ENCODE measurements at regions not wholly inside any gene's neighbourhood (a gene's known extent, or its start where the extent isn't known, plus 50 kb on each side); places are given as distances from the start of the nearest gene placed in this dataset.

DNA sequence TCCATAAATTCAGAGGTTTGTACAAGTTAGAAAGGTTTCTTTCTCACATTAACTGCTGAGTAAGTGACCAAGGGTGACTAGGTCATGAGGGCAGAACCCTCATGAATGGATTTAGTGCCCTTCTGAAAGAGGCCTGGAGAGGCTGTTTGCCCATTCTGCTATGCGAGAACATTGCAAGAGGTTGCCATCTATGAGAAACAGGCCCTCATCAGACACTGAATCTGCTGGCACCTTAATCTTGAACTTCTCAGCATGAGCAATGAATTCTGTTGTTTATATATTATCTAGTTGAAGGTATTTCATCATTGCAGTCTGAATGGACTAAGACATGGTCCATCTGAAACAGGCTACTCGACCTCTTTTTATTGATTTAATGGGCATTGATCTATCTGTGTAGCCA lies 96.2 kb upstream of the GPRIN3 start:
- Mint-ChIP-seq H3K36me3 (no peaks in the 10 kb centered on the region), H3K9me3 (no peaks in the 10 kb centered on the region), H3K27me3 (ENCODE audit: insufficient read depth, low read depth) (no peaks in the 10 kb centered on the region), H3K4me1 (no peaks in the 10 kb centered on the region), H3K4me3 (no peak overlapping the region), H3K27ac (no peak overlapping the region)
- Histone ChIP-seq H3K4me3 (no peak overlapping the region), H3K9ac (no peak overlapping the region), H4K20me1 (ENCODE audit: low read depth) (no peaks in the 10 kb centered on the region), H3K27me3 (no peaks in the 10 kb centered on the region), H3F3A (ENCODE audit: low read depth) (no peaks in the 10 kb centered on the region), H3K4me1 (no peaks in the 10 kb centered on the region), H3K9me3 (ENCODE audit: low read depth) (no peaks in the 10 kb centered on the region), H3K27ac (no peak overlapping the region), H3K36me3 (no peaks in the 10 kb centered on the region), H3K79me2 (ENCODE audit: low read depth) (no peaks in the 10 kb centered on the region), H2AFZ (replicated peaks) (no peak overlapping the region), H3K4me2 (no peak overlapping the region)
- TF ChIP-seq EZH2phosphoT487 (IDR thresholded peaks at IDR 0.05): no peak
- no peak for TF ChIP-seq CTCF (IDR thresholded peaks at IDR 0.05)
- TF ChIP-seq EZH2 (IDR thresholded peaks at IDR 0.05): no peak
- no peak for DNase-seq (ENCODE audit: low spot score)

- Histone ChIP-seq H4K20me1 (ENCODE audit: low read depth) (no peaks in the 10 kb centered on the region), H3K4me2 (no peak overlapping the region), H3K4me1 (no peaks in the 10 kb centered on the region), H3K27ac (no peak overlapping the region), H3F3A (ENCODE audit: low read depth) (no peaks in the 10 kb centered on the region), H3K27me3 (no peaks in the 10 kb centered on the region), H2AFZ (replicated peaks) (no peak overlapping the region), H3K9me3 (ENCODE audit: low read depth) (no peaks in the 10 kb centered on the region), H3K4me3 (no peak overlapping the region), H3K36me3 (no peaks in the 10 kb centered on the region), H3K9ac (no peak overlapping the region), H3K79me2 (ENCODE audit: low read depth) (no peaks in the 10 kb centered on the region)
- Mint-ChIP-seq H3K27me3 (ENCODE audit: insufficient read depth, low read depth) (no peaks in the 10 kb centered on the region), H3K4me3 (no peak overlapping the region), H3K4me1 (no peaks in the 10 kb centered on the region), H3K36me3 (no peaks in the 10 kb centered on the region), H3K9me3 (no peaks in the 10 kb centered on the region), H3K27ac (no peak overlapping the region)
- no peak for DNase-seq (ENCODE audit: low spot score)
- no peak for TF ChIP-seq CTCF (IDR thresholded peaks at IDR 0.05)
- no peak for TF ChIP-seq EZH2 (IDR thresholded peaks at IDR 0.05)
- no peak for TF ChIP-seq EZH2phosphoT487 (IDR thresholded peaks at IDR 0.05)
These were observed 92.9 kb upstream of the GPRIN3 start for GRCh38 chr4:89400287-89401035.

- Histone ChIP-seq H3K9ac (no peak overlapping the region), H4K20me1 (ENCODE audit: low read depth) (no peaks in the 10 kb centered on the region), H3K4me2 (no peak overlapping the region), H3F3A (ENCODE audit: low read depth) (no peaks in the 10 kb centered on the region), H3K9me3 (ENCODE audit: low read depth) (no peaks in the 10 kb centered on the region), H3K36me3 (no peaks in the 10 kb centered on the region), H3K79me2 (ENCODE audit: low read depth) (no peaks in the 10 kb centered on the region), H3K4me3 (no peak overlapping the region), H3K27me3 (no peaks in the 10 kb centered on the region), H3K4me1 (no peaks in the 10 kb centered on the region), H3K27ac (no peak overlapping the region), H2AFZ (replicated peaks) (no peak overlapping the region)
- DNase-seq (ENCODE audit: low spot score): no peak
- no peaks in the 10 kb centered on the region for H3K36me3 Mint-ChIP-seq
- no peak overlapping the region for H3K4me3 Mint-ChIP-seq
- no peaks in the 10 kb centered on the region for H3K9me3 Mint-ChIP-seq
- H3K27ac Mint-ChIP-seq: no peak overlapping the region
- TF ChIP-seq EZH2phosphoT487 (IDR thresholded peaks at IDR 0.05) (no peak), CTCF (IDR thresholded peaks at IDR 0.05) (no peak), EZH2 (IDR thresholded peaks at IDR 0.05) (no peak)
- H3K27me3 Mint-ChIP-seq (ENCODE audit: insufficient read depth, low read depth): no peaks in the 10 kb centered on the region
- no peaks in the 10 kb centered on the region for H3K4me1 Mint-ChIP-seq
These were observed 91.0 kb upstream of the GPRIN3 start for GRCh38 chr4:89398644-89399043.

Data from neural progenitor cell (in vitro differentiated cells).